SU-DHL-6 (cell line): ENCODE measurements at regions not wholly inside any gene's neighbourhood (a gene's known extent, or its start where the extent isn't known, plus 50 kb on each side); places are given as distances from the start of the nearest gene placed in this dataset.

Experiments used
- H2AFZ ChIP-seq: fragments of 200-600 bp; sonication (generic); 2 replicates; pipeline ENCODE4 v1.6.1; 2014; ENCODE audit warnings: low read depth, mild to moderate bottlenecking, moderate library complexity, mixed read lengths, antibody characterized with exemption, low read length; ENCODE audit not compliant: severe bottlenecking
- H3F3A ChIP-seq: fragments of 200-600 bp; shearing (Covaris generic); 2 replicates; pipeline ENCODE4 v1.6.0; 2016; ENCODE audit warnings: antibody characterized with exemption, mild to moderate bottlenecking; ENCODE audit not compliant: insufficient read depth
- H3K27ac ChIP-seq: fragments of 200-600 bp; sonication (generic); 2 replicates; pipeline ENCODE4 v1.5.1; 2016; ENCODE audit warnings: low read depth, mild to moderate bottlenecking, low read length, moderate library complexity, mixed read lengths
- H3K27me3 ChIP-seq: fragments of 200-600 bp; sonication (generic), shearing (Covaris generic); 2 replicates; pipeline ENCODE4 v1.6.0; 2014; ENCODE audit warnings: mild to moderate bottlenecking, low read length
- H3K36me3 ChIP-seq: fragments of 200-600 bp; sonication (generic); 2 replicates; pipeline ENCODE4 v1.6.1; 2014; ENCODE audit warnings: mild to moderate bottlenecking, low read length, mixed read lengths
- H3K4me2 ChIP-seq: fragments of 300-600, 200-600 bp; shearing (Covaris generic), sonication (generic); 2 replicates; pipeline ENCODE4 v1.6.0; 2014; ENCODE audit warnings: low read length, low read depth, mild to moderate bottlenecking; ENCODE audit not compliant: poor library complexity, severe bottlenecking
- H3K4me3 ChIP-seq: fragments of 200-600 bp; sonication (generic); 2 replicates; pipeline ENCODE4 v1.5.1; 2014; ENCODE audit warnings: antibody characterized with exemption, low read length, mild to moderate bottlenecking, mixed read lengths; ENCODE audit not compliant: insufficient read depth, poor library complexity, severe bottlenecking
- H3K79me2 ChIP-seq: fragments of 200-600 bp; sonication (generic); 2 replicates; pipeline ENCODE4 v1.6.1; 2014; ENCODE audit warnings: mild to moderate bottlenecking, low read length, moderate library complexity; ENCODE audit not compliant: insufficient read depth
- H3K9ac ChIP-seq: fragments of 200-600 bp; sonication (generic); 2 replicates; pipeline ENCODE4 v1.7.0; 2014; ENCODE audit warnings: mild to moderate bottlenecking, low read length
- H3K9me2 ChIP-seq: fragments of 200-600 bp; sonication (generic); replicated peaks from 2 replicates; pipeline ENCODE4 v1.6.1; 2014; ENCODE audit warnings: low read length; ENCODE audit not compliant: insufficient read depth
- H3K9me3 ChIP-seq: fragments of 200-600 bp; sonication (generic); 2 replicates; pipeline ENCODE4 v1.6.1; 2014; ENCODE audit warnings: low read length, mixed read lengths; ENCODE audit not compliant: insufficient read depth
- H4K20me1 ChIP-seq: fragments of 200-600 bp; sonication (generic); 2 replicates; pipeline ENCODE4 v1.6.1; 2014; ENCODE audit warnings: low read depth, mild to moderate bottlenecking, antibody characterized with exemption, low read length, moderate library complexity, mixed read lengths
- EZH2phosphoT487 ChIP-seq: fragments of 200-600 bp; sonication (generic), shearing (Covaris generic); conservative IDR thresholded peaks from 2 replicates; pipeline ENCODE4 v1.6.1; 2018; ENCODE audit warnings: mild to moderate bottlenecking, antibody characterized with exemption, low read length, moderate library complexity, mixed read lengths
- TF ChIP-seq, protein P1 (sequence below): fragments of 200-600 bp; sonication (generic); IDR thresholded peaks from one replicate; pipeline ENCODE4 v1.5.1; 2017; ENCODE audit warnings: antibody characterized with exemption, mild to moderate bottlenecking, low read length, moderate library complexity; ENCODE audit not compliant: insufficient read depth, poor library complexity, severe bottlenecking

DNA sequence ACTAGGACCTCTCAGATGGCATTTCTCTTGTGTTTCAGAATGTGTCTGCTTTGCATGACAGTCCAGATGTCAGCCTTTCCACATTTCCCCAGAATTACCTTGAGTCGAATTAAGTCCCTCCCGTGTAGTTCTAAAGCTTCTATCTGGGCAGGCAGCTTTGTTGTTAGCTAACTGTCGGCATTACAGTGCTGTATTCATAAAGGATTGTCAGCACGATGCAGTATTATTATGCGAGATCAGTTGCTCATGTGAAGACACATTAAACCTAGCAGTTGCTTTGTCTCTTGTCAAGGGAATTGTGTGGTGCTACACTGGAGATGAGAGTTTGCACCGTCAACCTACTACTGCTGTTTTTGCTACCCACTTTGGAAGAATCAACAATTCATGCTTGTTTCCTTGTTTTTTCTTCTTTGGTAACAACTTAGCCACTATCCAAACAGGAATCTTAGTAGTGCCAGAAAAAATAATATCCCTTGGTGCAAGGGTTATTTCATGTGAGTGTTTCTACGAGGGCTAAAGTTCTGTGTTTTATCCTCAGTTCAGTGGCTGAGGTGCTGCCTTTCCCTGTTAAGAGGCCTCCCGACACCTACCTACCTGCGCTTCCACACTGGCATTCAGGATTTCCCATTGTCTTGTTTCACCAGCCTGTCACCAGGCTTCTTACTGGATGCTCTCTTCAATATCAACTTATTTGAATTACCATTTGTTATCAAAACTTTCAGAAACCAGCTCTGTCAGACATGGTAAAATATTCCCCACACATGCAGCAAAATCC, 297.9 kb upstream of the G2E3 start:
- Histone ChIP-seq H3K27ac (no peak overlapping the region), H3K9ac (no peak overlapping the region), H3K4me3 (no peak overlapping the region), H3K4me2 (no peak overlapping the region), H3K27me3 (no peaks in the 10 kb centered on the region), H3F3A (no peaks in the 10 kb centered on the region), H2AFZ (no peak overlapping the region), H3K36me3 (no peaks in the 10 kb centered on the region), H3K9me2 (no peaks in the 10 kb centered on the region), H3K9me3 (no peaks in the 10 kb centered on the region), H4K20me1 (no peaks in the 10 kb centered on the region), H3K79me2 (no peaks in the 10 kb centered on the region)
- TF ChIP-seq, protein P1, sequence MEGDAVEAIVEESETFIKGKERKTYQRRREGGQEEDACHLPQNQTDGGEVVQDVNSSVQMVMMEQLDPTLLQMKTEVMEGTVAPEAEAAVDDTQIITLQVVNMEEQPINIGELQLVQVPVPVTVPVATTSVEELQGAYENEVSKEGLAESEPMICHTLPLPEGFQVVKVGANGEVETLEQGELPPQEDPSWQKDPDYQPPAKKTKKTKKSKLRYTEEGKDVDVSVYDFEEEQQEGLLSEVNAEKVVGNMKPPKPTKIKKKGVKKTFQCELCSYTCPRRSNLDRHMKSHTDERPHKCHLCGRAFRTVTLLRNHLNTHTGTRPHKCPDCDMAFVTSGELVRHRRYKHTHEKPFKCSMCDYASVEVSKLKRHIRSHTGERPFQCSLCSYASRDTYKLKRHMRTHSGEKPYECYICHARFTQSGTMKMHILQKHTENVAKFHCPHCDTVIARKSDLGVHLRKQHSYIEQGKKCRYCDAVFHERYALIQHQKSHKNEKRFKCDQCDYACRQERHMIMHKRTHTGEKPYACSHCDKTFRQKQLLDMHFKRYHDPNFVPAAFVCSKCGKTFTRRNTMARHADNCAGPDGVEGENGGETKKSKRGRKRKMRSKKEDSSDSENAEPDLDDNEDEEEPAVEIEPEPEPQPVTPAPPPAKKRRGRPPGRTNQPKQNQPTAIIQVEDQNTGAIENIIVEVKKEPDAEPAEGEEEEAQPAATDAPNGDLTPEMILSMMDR: no peak
- TF ChIP-seq EZH2phosphoT487: no peak

DNA sequence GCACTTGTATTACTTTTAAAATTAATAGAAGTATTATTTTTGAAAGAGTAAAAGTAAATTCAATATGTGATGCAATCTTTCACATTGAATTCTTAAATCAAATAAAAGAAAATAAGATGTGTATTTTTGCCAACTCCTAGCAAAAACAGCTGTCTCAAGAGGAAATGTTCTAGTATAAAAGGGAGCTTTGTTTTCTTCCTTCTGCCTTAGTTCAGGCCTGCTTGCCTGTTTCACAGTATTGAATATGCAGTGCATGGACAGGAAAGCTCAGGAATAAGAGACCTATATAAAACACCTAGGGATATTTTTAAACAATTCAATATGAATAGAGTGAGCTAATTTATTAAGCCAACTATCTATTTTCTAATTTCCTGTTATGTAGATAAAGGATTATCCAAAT, 294.8 kb upstream of the G2E3 start:
- H3K9me3 ChIP-seq: no peaks in the 10 kb centered on the region
- no peaks in the 10 kb centered on the region for H3K9me2 ChIP-seq
- H4K20me1 ChIP-seq: no peaks in the 10 kb centered on the region
- TF ChIP-seq EZH2phosphoT487: no peak
- TF ChIP-seq, protein P1: no peak
- H3K36me3 ChIP-seq: no peaks in the 10 kb centered on the region
- no peaks in the 10 kb centered on the region for H3F3A ChIP-seq
- no peak overlapping the region for H2AFZ ChIP-seq
- no peak overlapping the region for H3K4me3 ChIP-seq
- H3K27me3 ChIP-seq: no peaks in the 10 kb centered on the region
- no peak overlapping the region for H3K4me2 ChIP-seq
- no peak overlapping the region for H3K27ac ChIP-seq
- H3K79me2 ChIP-seq: no peaks in the 10 kb centered on the region
- no peak overlapping the region for H3K9ac ChIP-seq

DNA sequence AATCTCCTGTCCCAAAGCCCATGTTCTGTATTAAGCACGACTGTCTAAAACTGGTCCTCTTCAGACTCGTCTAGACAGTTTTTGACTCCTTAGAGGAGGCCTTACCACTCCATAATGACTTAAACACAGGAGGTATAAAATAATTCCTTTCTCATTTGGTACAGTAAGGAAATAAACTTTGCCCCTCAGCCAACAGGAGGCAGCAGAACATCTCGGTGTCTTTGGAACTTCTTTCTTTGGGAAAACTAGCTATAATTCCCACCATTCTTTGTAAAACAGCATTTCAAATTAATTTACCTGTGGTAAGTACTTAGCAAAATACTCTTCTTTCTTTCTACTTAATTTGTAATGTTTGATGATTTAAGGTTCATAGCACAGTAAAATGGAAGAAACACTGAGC, 292.7 kb upstream of the G2E3 start:
- Histone ChIP-seq H3F3A (no peaks in the 10 kb centered on the region), H3K9me2 (no peaks in the 10 kb centered on the region), H3K27me3 (no peaks in the 10 kb centered on the region), H3K79me2 (no peaks in the 10 kb centered on the region), H3K9ac (no peak overlapping the region), H3K9me3 (no peaks in the 10 kb centered on the region), H3K4me2 (no peak overlapping the region), H3K4me3 (no peak overlapping the region), H3K27ac (no peak overlapping the region), H4K20me1 (no peaks in the 10 kb centered on the region), H2AFZ (no peak overlapping the region), H3K36me3 (no peaks in the 10 kb centered on the region)
- no peak for TF ChIP-seq EZH2phosphoT487
- TF ChIP-seq, protein P1: no peak
